HepG2 (cell line): ENCODE measurements at regions not wholly inside any gene's neighbourhood (a gene's known extent, or its start where the extent isn't known, plus 50 kb on each side); places are given as distances from the start of the nearest gene placed in this dataset.

Experiments
- ATAC-seq: fragments of 200-7000 bp; cut with Tn5 transposase; 3 replicates; pipeline ENCODE4 v1.9.1; 2020; ENCODE audit warnings: mild to moderate bottlenecking, moderate library complexity
- BruUV-seq: library from RNA; stranded (reverse); fragments of 400-500 nt; replicated peaks from 2 replicates; lab custom pipeline; 2021; lab: Mats Ljungman, UMichigan
- CTCF ChIA-PET: fragments of 300-600 bp; formaldehyde crosslinking; extraction: SDS; loops from one replicate; lab custom pipeline; 2021; ENCODE audit warnings: low total read pairs, inconsistent platforms, low intra/inter-chr PET ratio; lab: Yijun Ruan, JAX
- POLR2A ChIA-PET: fragments of 350-600 bp; sonication (Branson Sonifier 250); formaldehyde crosslinking; loops from one replicate; lab custom pipeline; 2020; ENCODE audit warnings: antibody characterized with exemption, inconsistent platforms; lab: Yijun Ruan, JAX
- DNase-seq: peaks from one replicate; pipeline ENCODE4 v3.0.0-alpha.2; 2015; ENCODE audit warnings: low spot score
- FAIRE-seq: peaks from 3 replicates; lab custom pipeline; 2011; peaks lifted over from hg19 to GRCh38; lab: Jason Lieb, UNC
- H2AFZ ChIP-seq: one replicate; pipeline ENCODE4 v1.6.1; 2011; ENCODE audit warnings: low read length, inconsistent platforms
- H3K27ac ChIP-seq: fragments of 300-600 bp; 3 replicates; pipeline ENCODE4 v1.8.0; 2011; ENCODE audit warnings: mixed run types, mild to moderate bottlenecking, mixed read lengths, low read length, inconsistent platforms; ENCODE audit not compliant: insufficient read depth; ENCODE audit errors: extremely low read length
- H3K27me3 ChIP-seq, 2 experiments: fragments of 200-600 bp in 1 of 2; 2 replicates in 1 of 2; 3 replicates in 1 of 2; pipeline versions ENCODE4 v1.6.0 to v1.8.0; 2011; ENCODE audit warnings: low read length in 2 of 2, mild to moderate bottlenecking in 2 of 2, moderate library complexity in 2 of 2, inconsistent platforms in 1 of 2; ENCODE audit not compliant: insufficient read depth in 2 of 2, control insufficient read depth in 1 of 2
- H3K36me3 ChIP-seq, 2 experiments: fragments of 200-600 bp in 1 of 2; replicated peaks in 1 of 2; 2 replicates in 1 of 2; 3 replicates in 1 of 2; pipeline versions ENCODE4 v1.5.1 to v1.8.0; 2011; ENCODE audit warnings: low read length in 2 of 2, inconsistent platforms in 1 of 2; ENCODE audit not compliant: insufficient read depth in 2 of 2, control insufficient read depth in 1 of 2
- H3K4me1 ChIP-seq: 2 replicates; pipeline ENCODE4 v1.5.1; 2012; ENCODE audit warnings: low read length, inconsistent platforms; ENCODE audit not compliant: insufficient read depth
- H3K4me2 ChIP-seq: 2 replicates; pipeline ENCODE4 v1.6.0; 2011; ENCODE audit warnings: low read depth, low read length, inconsistent platforms
- H3K4me3 ChIP-seq, 3 experiments: fragments of 200-600 bp in 1 of 3; sonication (generic), shearing (Covaris generic) in 1 of 3; replicated peaks in 1 of 3; 2 replicates each; pipeline ENCODE4 v1.5.1; 2011 to 2016; ENCODE audit warnings: low read length in 3 of 3, inconsistent platforms in 2 of 3, low read depth in 2 of 3, mild to moderate bottlenecking in 2 of 3, control low read depth in 1 of 3, mixed read lengths in 1 of 3; ENCODE audit not compliant: insufficient read depth in 1 of 3
- H3K79me2 ChIP-seq: one replicate; pipeline ENCODE4 v1.6.1; 2011; ENCODE audit warnings: low read length, inconsistent platforms; ENCODE audit not compliant: insufficient read depth
- H3K9ac ChIP-seq: 2 replicates; pipeline ENCODE4 v1.6.0; 2011; ENCODE audit warnings: mild to moderate bottlenecking, low read depth, low read length, inconsistent platforms; ENCODE audit not compliant: insufficient read depth
- H3K9me3 ChIP-seq: 2 replicates; pipeline ENCODE4 v1.5.1; 2012; ENCODE audit warnings: mild to moderate bottlenecking, low read length
- H4K20me1 ChIP-seq: 2 replicates; pipeline ENCODE4 v1.6.0; 2011; ENCODE audit warnings: inconsistent platforms, mild to moderate bottlenecking, low read length, moderate library complexity; ENCODE audit not compliant: insufficient read depth
- ADNP ChIP-seq: sonication (generic); formaldehyde crosslinking; IDR thresholded peaks from 2 replicates; pipeline ENCODE4 v1.4.0; 2020; ENCODE audit warnings: missing genetic modification reagents
- ARNT2 ChIP-seq: sonication (generic); formaldehyde crosslinking; IDR thresholded peaks from 2 replicates; pipeline ENCODE4 v1.8.0; 2022; ENCODE audit warnings: mild to moderate bottlenecking, low read depth, missing genetic modification reagents, moderate library complexity
- ATF7-NPFF ChIP-seq: sonication (generic); formaldehyde crosslinking; IDR thresholded peaks from 2 replicates; pipeline ENCODE4 v1.8.1; 2023; ENCODE audit warnings: mild to moderate bottlenecking, low read depth, missing genetic modification reagents, moderate library complexity
- ATRX ChIP-seq: sonication (generic); formaldehyde crosslinking; IDR thresholded peaks from 2 replicates; pipeline ENCODE4 v1.4.0; 2020; ENCODE audit warnings: missing genetic modification reagents, borderline replicate concordance
- JDP2 ChIP-seq: sonication (generic); formaldehyde crosslinking; IDR thresholded peaks from 2 replicates; pipeline ENCODE4 v1.8.1; 2022; ENCODE audit warnings: missing genetic modification reagents, borderline replicate concordance
- MYC ChIP-seq: sonication (generic); formaldehyde crosslinking; IDR thresholded peaks from 2 replicates; pipeline ENCODE4 v1.9.0; 2021; ENCODE audit warnings: missing genetic modification reagents, borderline replicate concordance
- MZF1 ChIP-seq: sonication (generic); formaldehyde crosslinking; IDR thresholded peaks from 2 replicates; pipeline ENCODE4 v1.8.1; 2023; ENCODE audit warnings: mild to moderate bottlenecking, missing genetic modification reagents, borderline replicate concordance
- POGZ ChIP-seq: sonication (generic); formaldehyde crosslinking; IDR thresholded peaks from 2 replicates; pipeline ENCODE4 v1.4.0; 2020; ENCODE audit warnings: mild to moderate bottlenecking, missing genetic modification reagents
- WIZ ChIP-seq: sonication (generic); formaldehyde crosslinking; IDR thresholded peaks from 2 replicates; pipeline ENCODE4 v1.5.1; 2020; ENCODE audit warnings: mild to moderate bottlenecking, missing genetic modification reagents
- ZFY ChIP-seq: sonication (generic); formaldehyde crosslinking; IDR thresholded peaks from 2 replicates; pipeline ENCODE4 v1.4.0; 2020; ENCODE audit warnings: missing genetic modification reagents
- ZNF260 ChIP-seq: sonication (generic); formaldehyde crosslinking; IDR thresholded peaks from 2 replicates; pipeline ENCODE4 v1.4.0; 2020; ENCODE audit warnings: missing genetic modification reagents, low read depth, mild to moderate bottlenecking, borderline replicate concordance
- ZNF34 ChIP-seq: sonication (generic); formaldehyde crosslinking; IDR thresholded peaks from 2 replicates; pipeline ENCODE4 v1.4.0; 2020; ENCODE audit warnings: mild to moderate bottlenecking, missing genetic modification reagents, borderline replicate concordance
- WGBS: methylation state at CpG from one replicate; pipeline ENCODE4 v1.1.6; 2017; ENCODE audit warnings: low lambda C conversion rate; 5-methylcytosine and 5-hydroxymethylcytosine counted together
- in situ Hi-C: cut with HindIII; loops from 2 replicates; pipeline ENCODE4 v1.10.0; 2017; ENCODE audit warnings: low pct_unique_long_range_greater_than_20kb; ENCODE audit not compliant: extremely low pct_ligation_motif_present
- intact Hi-C: fragments of 100-400 bp; cut with micrococcal nuclease; formaldehyde crosslinking; loops from one replicate; pipeline ENCODE4 v1.10.0; 2022; ENCODE audit not compliant: unreplicated experiment
- TF ChIP-seq, protein P1 (sequence below): IDR thresholded peaks from 2 replicates; pipeline ENCODE4 v1.6.1; 2018; ENCODE audit warnings: missing genetic modification reagents, mild to moderate bottlenecking, missing compliant biosample characterization
- TF ChIP-seq, protein P2 (sequence below): sonication (generic); formaldehyde crosslinking; IDR thresholded peaks from one replicate; pipeline ENCODE4 v1.5.1; 2020; ENCODE audit warnings: mild to moderate bottlenecking, missing genetic modification reagents; ENCODE audit errors: not compliant biosample characterization

DNA sequence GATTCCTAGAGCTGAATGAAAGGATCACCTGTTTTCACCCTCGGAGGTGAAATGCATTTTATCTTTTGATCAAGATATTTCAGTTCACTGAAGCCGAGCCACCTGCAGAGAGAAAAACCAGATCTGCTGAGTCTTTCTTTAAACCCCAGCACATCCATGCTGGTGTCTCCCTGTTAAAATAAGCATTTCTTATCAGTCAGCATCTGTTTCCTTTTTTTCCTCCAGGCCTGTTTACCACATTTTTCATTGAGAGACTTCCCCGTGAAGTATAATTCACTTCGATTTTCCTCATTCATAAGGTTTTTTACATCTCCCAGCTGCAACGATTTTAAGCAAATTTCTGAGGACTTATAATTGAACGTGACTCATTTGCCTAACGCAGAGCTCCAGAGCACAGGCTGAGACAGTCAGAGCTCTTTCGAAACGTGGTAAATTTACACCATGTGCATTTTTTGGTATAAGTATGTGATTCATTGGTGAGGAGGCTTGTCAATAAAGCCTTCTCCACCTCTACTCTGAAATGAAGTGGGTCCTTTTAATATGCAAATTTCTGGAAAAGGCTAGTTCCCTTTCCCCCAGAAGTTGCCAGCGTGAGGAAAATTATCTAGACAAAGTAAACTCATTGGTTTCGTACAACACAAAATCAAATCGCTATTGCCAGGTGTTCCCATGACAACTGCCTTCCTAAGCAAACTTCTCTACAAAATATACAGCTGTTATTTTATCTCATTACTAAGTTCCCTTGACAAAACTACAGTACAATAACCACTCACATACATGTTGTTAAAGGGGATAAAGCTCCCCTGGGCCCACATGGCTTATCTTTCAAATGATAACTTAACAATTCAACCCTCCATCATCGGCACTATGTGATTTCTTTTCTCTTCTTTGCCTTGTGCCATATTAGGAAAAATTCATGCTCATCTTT lies 374.8 kb upstream of the AKR1E2 start (continued):
- no peak for TF ChIP-seq ZNF260 (CRISPR knock-in tag)

DNA sequence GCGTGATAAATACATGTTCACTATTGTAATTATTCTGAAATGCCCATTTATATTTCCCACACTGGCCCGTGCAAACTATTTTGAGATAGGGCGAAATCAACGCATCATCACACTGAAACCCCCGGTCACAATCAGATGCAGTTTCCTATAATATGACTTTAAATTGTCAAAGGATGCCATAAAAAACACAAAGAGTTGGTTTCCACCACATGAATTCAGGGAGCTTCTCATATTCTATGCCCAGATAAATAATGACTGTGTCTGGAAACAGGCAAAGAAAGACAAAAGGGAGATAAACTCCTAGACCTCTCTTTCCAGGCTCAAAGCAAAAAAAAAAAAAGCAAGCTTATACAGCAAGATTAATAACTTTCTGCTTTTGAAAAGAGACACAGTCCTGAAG lies 375.8 kb upstream of the AKR1E2 start:
- H3K36me3 ChIP-seq = no peaks in the 10 kb centered on the region
- no peak overlapping the region for H3K4me2 ChIP-seq
- ChIA-PET POLR2A (no interaction called here), CTCF (no interaction called here)
- 51% methylated on average over 5 of the region's 5 CpGs for WGBS
- H3K9ac ChIP-seq = no peak overlapping the region
- H2AFZ ChIP-seq = no peak overlapping the region
- H3K27me3 ChIP-seq = no peaks in the 10 kb centered on the region
- ATAC-seq = no peak
- H3K27ac ChIP-seq = no peak overlapping the region
- in situ Hi-C loops = no loop called here
- no TSS peak for BruUV-seq
- no peak for FAIRE-seq
- no peaks in the 10 kb centered on the region for H3K4me1 ChIP-seq
- no peaks in the 10 kb centered on the region for H3K9me3 ChIP-seq
- H3K79me2 ChIP-seq = no peaks in the 10 kb centered on the region
- no peak for DNase-seq
- no peaks in the 10 kb centered on the region for H4K20me1 ChIP-seq
- intact Hi-C loops = no loop called here
- no peak overlapping the region for H3K4me3 ChIP-seq
- TF ChIP-seq ADNP (CRISPR knock-in tag) = no peak
- TF ChIP-seq, protein P1, sequence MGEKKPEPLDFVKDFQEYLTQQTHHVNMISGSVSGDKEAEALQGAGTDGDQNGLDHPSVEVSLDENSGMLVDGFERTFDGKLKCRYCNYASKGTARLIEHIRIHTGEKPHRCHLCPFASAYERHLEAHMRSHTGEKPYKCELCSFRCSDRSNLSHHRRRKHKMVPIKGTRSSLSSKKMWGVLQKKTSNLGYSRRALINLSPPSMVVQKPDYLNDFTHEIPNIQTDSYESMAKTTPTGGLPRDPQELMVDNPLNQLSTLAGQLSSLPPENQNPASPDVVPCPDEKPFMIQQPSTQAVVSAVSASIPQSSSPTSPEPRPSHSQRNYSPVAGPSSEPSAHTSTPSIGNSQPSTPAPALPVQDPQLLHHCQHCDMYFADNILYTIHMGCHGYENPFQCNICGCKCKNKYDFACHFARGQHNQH (CRISPR knock-in tag) = no peak
- TF ChIP-seq ZFY (CRISPR knock-in tag) = no peak
- TF ChIP-seq POGZ (CRISPR knock-in tag) = no peak
- TF ChIP-seq ATF7-NPFF (CRISPR knock-in tag) = no peak
- TF ChIP-seq MZF1 = no peak
- TF ChIP-seq, protein P2, sequence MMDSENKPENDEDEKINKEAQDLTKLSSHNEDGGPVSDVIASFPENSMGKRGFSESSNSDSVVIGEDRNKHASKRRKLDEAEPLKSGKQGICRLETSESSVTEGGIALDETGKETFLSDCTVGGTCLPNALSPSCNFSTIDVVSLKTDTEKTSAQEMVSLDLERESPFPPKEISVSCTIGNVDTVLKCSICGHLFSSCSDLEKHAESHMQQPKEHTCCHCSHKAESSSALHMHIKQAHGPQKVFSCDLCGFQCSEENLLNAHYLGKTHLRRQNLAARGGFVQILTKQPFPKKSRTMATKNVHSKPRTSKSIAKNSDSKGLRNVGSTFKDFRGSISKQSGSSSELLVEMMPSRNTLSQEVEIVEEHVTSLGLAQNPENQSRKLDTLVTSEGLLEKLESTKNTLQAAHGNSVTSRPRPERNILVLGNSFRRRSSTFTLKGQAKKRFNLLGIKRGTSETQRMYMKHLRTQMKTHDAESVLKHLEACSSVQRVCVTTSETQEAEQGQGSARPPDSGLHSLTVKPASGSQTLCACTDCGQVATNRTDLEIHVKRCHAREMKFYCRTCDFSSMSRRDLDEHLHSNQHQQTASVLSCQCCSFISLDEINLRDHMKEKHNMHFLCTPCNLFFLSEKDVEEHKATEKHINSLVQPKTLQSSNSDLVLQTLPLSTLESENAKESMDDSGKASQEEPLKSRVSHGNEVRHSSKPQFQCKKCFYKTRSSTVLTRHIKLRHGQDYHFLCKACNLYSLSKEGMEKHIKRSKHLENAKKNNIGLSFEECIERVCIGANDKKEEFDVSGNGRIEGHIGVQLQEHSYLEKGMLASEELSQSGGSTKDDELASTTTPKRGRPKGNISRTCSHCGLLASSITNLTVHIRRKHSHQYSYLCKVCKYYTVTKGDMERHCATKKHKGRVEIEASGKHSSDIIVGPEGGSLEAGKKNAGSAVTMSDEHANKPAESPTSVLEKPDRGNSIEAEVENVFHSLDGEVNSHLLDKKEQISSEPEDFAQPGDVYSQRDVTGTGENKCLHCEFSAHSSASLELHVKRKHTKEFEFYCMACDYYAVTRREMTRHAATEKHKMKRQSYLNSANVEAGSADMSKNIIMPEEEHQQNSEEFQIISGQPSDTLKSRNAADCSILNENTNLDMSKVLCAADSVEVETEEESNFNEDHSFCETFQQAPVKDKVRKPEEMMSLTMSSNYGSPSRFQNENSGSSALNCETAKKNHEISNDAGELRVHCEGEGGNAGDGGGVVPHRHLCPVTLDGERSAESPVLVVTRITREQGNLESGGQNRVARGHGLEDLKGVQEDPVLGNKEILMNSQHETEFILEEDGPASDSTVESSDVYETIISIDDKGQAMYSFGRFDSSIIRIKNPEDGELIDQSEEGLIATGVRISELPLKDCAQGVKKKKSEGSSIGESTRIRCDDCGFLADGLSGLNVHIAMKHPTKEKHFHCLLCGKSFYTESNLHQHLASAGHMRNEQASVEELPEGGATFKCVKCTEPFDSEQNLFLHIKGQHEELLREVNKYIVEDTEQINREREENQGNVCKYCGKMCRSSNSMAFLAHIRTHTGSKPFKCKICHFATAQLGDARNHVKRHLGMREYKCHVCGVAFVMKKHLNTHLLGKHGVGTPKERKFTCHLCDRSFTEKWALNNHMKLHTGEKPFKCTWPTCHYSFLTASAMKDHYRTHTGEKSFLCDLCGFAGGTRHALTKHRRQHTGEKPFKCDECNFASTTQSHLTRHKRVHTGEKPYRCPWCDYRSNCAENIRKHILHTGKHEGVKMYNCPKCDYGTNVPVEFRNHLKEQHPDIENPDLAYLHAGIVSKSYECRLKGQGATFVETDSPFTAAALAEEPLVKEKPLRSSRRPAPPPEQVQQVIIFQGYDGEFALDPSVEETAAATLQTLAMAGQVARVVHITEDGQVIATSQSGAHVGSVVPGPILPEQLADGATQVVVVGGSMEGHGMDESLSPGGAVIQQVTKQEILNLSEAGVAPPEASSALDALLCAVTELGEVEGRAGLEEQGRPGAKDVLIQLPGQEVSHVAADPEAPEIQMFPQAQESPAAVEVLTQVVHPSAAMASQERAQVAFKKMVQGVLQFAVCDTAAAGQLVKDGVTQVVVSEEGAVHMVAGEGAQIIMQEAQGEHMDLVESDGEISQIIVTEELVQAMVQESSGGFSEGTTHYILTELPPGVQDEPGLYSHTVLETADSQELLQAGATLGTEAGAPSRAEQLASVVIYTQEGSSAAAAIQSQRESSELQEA (CRISPR knock-in tag) = no peak
- TF ChIP-seq JDP2 (CRISPR knock-in tag) = no peak
- TF ChIP-seq MYC (CRISPR knock-in tag) = no peak
- no peak for TF ChIP-seq WIZ (CRISPR knock-in tag)
- no peak for TF ChIP-seq ARNT2 (CRISPR knock-in tag)
- no peak for TF ChIP-seq ZNF34 (CRISPR knock-in tag)
- TF ChIP-seq ATRX (CRISPR knock-in tag) = no peak
